H1 (cell line): ENCODE measurements at regions not wholly inside any gene's neighbourhood (a gene's known extent, or its start where the extent isn't known, plus 50 kb on each side); places are given as distances from the start of the nearest gene placed in this dataset.

Source experiments
- EP300 ChIP-seq, 2 experiments: IDR thresholded peaks; 1 replicate in 1 of 2; 2 replicates in 1 of 2; pipeline ENCODE4 v1.6.1; 2011 to 2012; ENCODE audit warnings: low read depth in 2 of 2, low read length in 2 of 2, mild to moderate bottlenecking in 2 of 2, borderline replicate concordance in 1 of 2, inconsistent platforms in 1 of 2, moderate library complexity in 1 of 2
- SIN3A ChIP-seq, 2 experiments: IDR thresholded peaks in 1 of 2; conservative IDR thresholded peaks in 1 of 2; 2 replicates each; pipeline ENCODE4 v1.6.1; 2011 to 2012; ENCODE audit warnings: low read length in 2 of 2, improper control_type of control experiment in 1 of 2, low read depth in 1 of 2, mild to moderate bottlenecking in 1 of 2
- SIRT6 ChIP-seq: IDR thresholded peaks from one replicate; pipeline ENCODE4 v1.7.1; 2012; ENCODE audit warnings: low read length, inconsistent platforms
- SRF ChIP-seq: IDR thresholded peaks from 2 replicates; pipeline ENCODE4 v1.6.1; 2011; ENCODE audit warnings: mild to moderate bottlenecking, low read depth, low read length, moderate library complexity
- TCF12 ChIP-seq: IDR thresholded peaks from 2 replicates; pipeline ENCODE4 v1.6.1; 2011; ENCODE audit warnings: low read depth, mild to moderate bottlenecking, low read length
- TF ChIP-seq, protein P1 (sequence below), 3 experiments: IDR thresholded peaks; 1 replicate in 2 of 3; 2 replicates in 1 of 3; pipeline versions ENCODE4 v1.5.1 to v1.6.1; 2011; ENCODE audit warnings: low read length in 3 of 3, mild to moderate bottlenecking in 3 of 3, inconsistent platforms in 2 of 3, low read depth in 1 of 3, moderate library complexity in 1 of 3; ENCODE audit not compliant: insufficient read depth in 1 of 3; ENCODE audit errors: control extremely low read depth in 1 of 3
- TF ChIP-seq, protein P2 (sequence below): IDR thresholded peaks from 2 replicates; pipeline ENCODE4 v1.6.1; 2011; ENCODE audit warnings: low read length, improper control_type of control experiment

DNA sequence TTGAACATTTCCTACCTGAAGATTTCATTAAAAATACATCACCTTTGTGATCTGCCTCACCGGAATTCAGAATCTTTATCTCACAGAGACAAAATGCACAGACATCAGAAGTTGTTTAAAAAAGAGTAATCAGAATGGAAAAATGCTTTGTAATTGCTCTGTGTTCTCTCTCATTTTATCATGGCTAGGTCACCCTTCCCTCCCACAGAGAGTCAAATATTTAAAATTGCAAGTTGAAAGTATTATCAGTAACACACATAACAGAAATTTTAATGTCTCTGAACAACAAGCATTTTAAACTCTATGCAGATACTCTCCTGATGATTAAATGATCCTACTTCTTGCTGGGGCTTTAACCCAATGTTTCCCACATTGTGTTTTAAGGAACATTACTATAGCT, 362.0 kb downstream of the CBLL2 start:
- TF ChIP-seq SRF = no peak
- TF ChIP-seq, protein P1, sequence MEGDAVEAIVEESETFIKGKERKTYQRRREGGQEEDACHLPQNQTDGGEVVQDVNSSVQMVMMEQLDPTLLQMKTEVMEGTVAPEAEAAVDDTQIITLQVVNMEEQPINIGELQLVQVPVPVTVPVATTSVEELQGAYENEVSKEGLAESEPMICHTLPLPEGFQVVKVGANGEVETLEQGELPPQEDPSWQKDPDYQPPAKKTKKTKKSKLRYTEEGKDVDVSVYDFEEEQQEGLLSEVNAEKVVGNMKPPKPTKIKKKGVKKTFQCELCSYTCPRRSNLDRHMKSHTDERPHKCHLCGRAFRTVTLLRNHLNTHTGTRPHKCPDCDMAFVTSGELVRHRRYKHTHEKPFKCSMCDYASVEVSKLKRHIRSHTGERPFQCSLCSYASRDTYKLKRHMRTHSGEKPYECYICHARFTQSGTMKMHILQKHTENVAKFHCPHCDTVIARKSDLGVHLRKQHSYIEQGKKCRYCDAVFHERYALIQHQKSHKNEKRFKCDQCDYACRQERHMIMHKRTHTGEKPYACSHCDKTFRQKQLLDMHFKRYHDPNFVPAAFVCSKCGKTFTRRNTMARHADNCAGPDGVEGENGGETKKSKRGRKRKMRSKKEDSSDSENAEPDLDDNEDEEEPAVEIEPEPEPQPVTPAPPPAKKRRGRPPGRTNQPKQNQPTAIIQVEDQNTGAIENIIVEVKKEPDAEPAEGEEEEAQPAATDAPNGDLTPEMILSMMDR (IDR thresholded peaks at IDR 0.05; ENCODE audit: control extremely low read depth in 1 of 3, insufficient read depth in 1 of 3, low read depth in 1 of 3, low read length in 3 of 3) = no peak
- TF ChIP-seq EP300 (IDR thresholded peaks at IDR 0.05; ENCODE audit: borderline replicate concordance in 1 of 2, low read depth in 2 of 2, low read length in 2 of 2) = no peak
- TF ChIP-seq SIN3A (conservative IDR thresholded peaks at IDR 0.05 in 1 of 2, IDR thresholded peaks at IDR 0.05 in 1 of 2; ENCODE audit: low read depth in 1 of 2, low read length in 2 of 2) = no peak
- no peak for TF ChIP-seq SIRT6
- TF ChIP-seq, protein P2, sequence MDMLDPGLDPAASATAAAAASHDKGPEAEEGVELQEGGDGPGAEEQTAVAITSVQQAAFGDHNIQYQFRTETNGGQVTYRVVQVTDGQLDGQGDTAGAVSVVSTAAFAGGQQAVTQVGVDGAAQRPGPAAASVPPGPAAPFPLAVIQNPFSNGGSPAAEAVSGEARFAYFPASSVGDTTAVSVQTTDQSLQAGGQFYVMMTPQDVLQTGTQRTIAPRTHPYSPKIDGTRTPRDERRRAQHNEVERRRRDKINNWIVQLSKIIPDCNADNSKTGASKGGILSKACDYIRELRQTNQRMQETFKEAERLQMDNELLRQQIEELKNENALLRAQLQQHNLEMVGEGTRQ = no peak
- TF ChIP-seq TCF12 = no peak
